Uterus (tissue), 3 donors: ENCODE measurements at regions not wholly inside any gene's neighbourhood (a gene's known extent, or its start where the extent isn't known, plus 50 kb on each side); places are given as distances from the start of the nearest gene placed in this dataset.

Experiments used
- DNase-seq, 2 donors: peaks; one replicate each; pipeline ENCODE4 v3.0.0-alpha.2; 2019 to 2020
- H3K27ac ChIP-seq, 2 donors: fragments of 200-600 bp; sonication (generic); 1 replicate in 1 of 2; 2 replicates in 1 of 2; pipeline ENCODE4 v1.5.1; 2016 to 2018
- H3K27me3 ChIP-seq, 2 donors: fragments of 200-600 bp; sonication (generic); one replicate each; pipeline ENCODE4 v1.5.1; 2018 to 2019; ENCODE audit warnings: control low read depth in 1 of 2
- H3K36me3 ChIP-seq, 2 donors: fragments of 200-600 bp; sonication (generic); one replicate each; pipeline ENCODE4 v1.5.1; 2019; ENCODE audit warnings: control low read depth in 1 of 2
- H3K4me1 ChIP-seq, 2 donors: fragments of 200-600 bp; sonication (generic); one replicate each; pipeline ENCODE4 v1.5.1; 2018 to 2019; ENCODE audit warnings: control low read depth in 1 of 2
- H3K4me3 ChIP-seq, 2 donors: fragments of 200-600 bp; sonication (generic); 1 replicate in 1 of 2; 2 replicates in 1 of 2; pipeline ENCODE4 v1.5.1; 2018 to 2019; ENCODE audit warnings: mild to moderate bottlenecking in 1 of 2
- H3K9me3 ChIP-seq, 2 donors: fragments of 200-600 bp; sonication (generic); one replicate each; pipeline ENCODE4 v1.5.1; 2019; ENCODE audit warnings: control low read depth in 1 of 2
- CTCF ChIP-seq, 4 experiments: fragments of 200-600 bp in 2 of 4; fragments of 450-650 bp in 2 of 4; sonication (generic) in 2 of 4; IDR thresholded peaks; one replicate each; pipeline ENCODE4 v1.5.1; 2016 to 2019; ENCODE audit warnings: antibody characterized with exemption in 4 of 4, mild to moderate bottlenecking in 2 of 4, moderate library complexity in 1 of 4
- POLR2A ChIP-seq, 2 donors: fragments of 450-650 bp; IDR thresholded peaks; one replicate each; pipeline ENCODE4 v1.6.1; 2016; ENCODE audit warnings: antibody characterized with exemption in 2 of 2, mild to moderate bottlenecking in 1 of 2, moderate library complexity in 1 of 2
- intact Hi-C: fragments of 100-400 bp; cut with DNase I; formaldehyde crosslinking; loops from one replicate; pipeline ENCODE4 v1.15.1; 2023; ENCODE audit warnings: low total_unique reads
- donor health status: DM: yes; HTN: yes; CAD: no.

- H3K9me3 ChIP-seq = no peaks in the 10 kb centered on the region
- TF ChIP-seq POLR2A (IDR thresholded peaks at IDR 0.05) = no peak
- no peak for TF ChIP-seq CTCF (IDR thresholded peaks at IDR 0.05)
- no peak for DNase-seq
- H3K4me1 ChIP-seq = no peaks in the 10 kb centered on the region
- no peak overlapping the region for H3K4me3 ChIP-seq
- intact Hi-C loops = no loop called here
- no peaks in the 10 kb centered on the region for H3K27me3 ChIP-seq
- H3K27ac ChIP-seq = no peak overlapping the region
- no peaks in the 10 kb centered on the region for H3K36me3 ChIP-seq
These were observed 669.4 kb downstream of the NXPH1 start for GRCh38 chr7:9102846-9103245.

GRCh38 chr7:9106747-9107146, 673.3 kb downstream of the NXPH1 start:
- no peak overlapping the region for H3K4me3 ChIP-seq
- no peaks in the 10 kb centered on the region for H3K9me3 ChIP-seq
- TF ChIP-seq POLR2A (IDR thresholded peaks at IDR 0.05) (no peak), CTCF (IDR thresholded peaks at IDR 0.05) (no peak)
- H3K4me1 ChIP-seq = no peaks in the 10 kb centered on the region
- H3K27ac ChIP-seq = no peak overlapping the region
- H3K27me3 ChIP-seq = no peaks in the 10 kb centered on the region
- no peak for DNase-seq
- intact Hi-C loops = no loop called here
- no peaks in the 10 kb centered on the region for H3K36me3 ChIP-seq

- H3K4me3 ChIP-seq = no peak overlapping the region
- no peaks in the 10 kb centered on the region for H3K27me3 ChIP-seq
- H3K27ac ChIP-seq = no peak overlapping the region
- no peaks in the 10 kb centered on the region for H3K36me3 ChIP-seq
- no peak for DNase-seq
- H3K4me1 ChIP-seq = no peaks in the 10 kb centered on the region
- H3K9me3 ChIP-seq = no peaks in the 10 kb centered on the region
- intact Hi-C loops = no loop called here
- no peak for TF ChIP-seq POLR2A (IDR thresholded peaks at IDR 0.05)
- TF ChIP-seq CTCF (IDR thresholded peaks at IDR 0.05) = no peak
These were observed 686.9 kb downstream of the NXPH1 start for GRCh38 chr7:9120331-9120730.

- H3K27me3 ChIP-seq = no peaks in the 10 kb centered on the region
- H3K4me1 ChIP-seq = no peaks in the 10 kb centered on the region
- no peak overlapping the region for H3K27ac ChIP-seq
- H3K9me3 ChIP-seq = no peaks in the 10 kb centered on the region
- H3K4me3 ChIP-seq = no peak overlapping the region
- H3K36me3 ChIP-seq = no peaks in the 10 kb centered on the region
- DNase-seq = no peak
- TF ChIP-seq CTCF (IDR thresholded peaks at IDR 0.05) = no peak
- TF ChIP-seq POLR2A (IDR thresholded peaks at IDR 0.05) = no peak
- intact Hi-C loops = no loop called here
These were observed 690.9 kb downstream of the NXPH1 start for GRCh38 chr7:9124320-9124719.

- no peaks in the 10 kb centered on the region for H3K9me3 ChIP-seq
- no peaks in the 10 kb centered on the region for H3K4me1 ChIP-seq
- no peaks in the 10 kb centered on the region for H3K27me3 ChIP-seq
- no peaks in the 10 kb centered on the region for H3K36me3 ChIP-seq
- no peak overlapping the region for H3K27ac ChIP-seq
- DNase-seq = no peak
- TF ChIP-seq CTCF (IDR thresholded peaks at IDR 0.05) (no peak), POLR2A (IDR thresholded peaks at IDR 0.05) (no peak)
- intact Hi-C loops = no loop called here
- no peak overlapping the region for H3K4me3 ChIP-seq
These were observed 691.8 kb downstream of the NXPH1 start for GRCh38 chr7:9125246-9125645.
